ENCODE measurements at regions not wholly inside any gene's neighbourhood (a gene's known extent, or its start where the extent isn't known, plus 50 kb on each side); places are given as distances from the start of the nearest gene placed in this dataset.

- Mint-ChIP-seq H3K4me3 (no peak overlapping the region), H3K36me3 (no peaks in the 10 kb centered on the region), H3K4me1 (ENCODE audit: low read depth) (no peaks in the 10 kb centered on the region), H3K27me3 (no peaks in the 10 kb centered on the region), H3K27ac (no peak overlapping the region), H3K9me3 (ENCODE audit: low read depth) (no peaks in the 10 kb centered on the region)
Measured at GRCh38 chr6:98657764-98658163, 176.6 kb upstream of the POU3F2 start.

- peaks cover 2% of the 10 kb centered on the region for H3K27me3 Mint-ChIP-seq
- no peak overlapping the region for H3K4me3 Mint-ChIP-seq
- H3K27ac Mint-ChIP-seq: no peak overlapping the region
- H3K9me3 Mint-ChIP-seq (ENCODE audit: low read depth): no peaks in the 10 kb centered on the region
- H3K4me1 Mint-ChIP-seq (ENCODE audit: low read depth): no peaks in the 10 kb centered on the region
- no peaks in the 10 kb centered on the region for H3K36me3 Mint-ChIP-seq
Measured at GRCh38 chr6:98669371-98669770, 165.0 kb upstream of the POU3F2 start.

GRCh38 chr6:98670045-98670746 is 164.2 kb upstream of the POU3F2 start:
- Mint-ChIP-seq H3K9me3 (ENCODE audit: low read depth) (no peaks in the 10 kb centered on the region), H3K36me3 (no peaks in the 10 kb centered on the region), H3K27me3 (peaks cover 2% of the 10 kb centered on the region), H3K27ac (no peak overlapping the region), H3K4me1 (ENCODE audit: low read depth) (no peaks in the 10 kb centered on the region), H3K4me3 (no peak overlapping the region)

GRCh38 chr6:98672681-98673475 is 161.5 kb upstream of the POU3F2 start:
- no peaks in the 10 kb centered on the region for H3K9me3 Mint-ChIP-seq (ENCODE audit: low read depth)
- H3K27me3 Mint-ChIP-seq: peaks cover 2% of the 10 kb centered on the region
- H3K4me1 Mint-ChIP-seq (ENCODE audit: low read depth): no peaks in the 10 kb centered on the region
- H3K36me3 Mint-ChIP-seq: no peaks in the 10 kb centered on the region
- H3K27ac Mint-ChIP-seq: no peak overlapping the region
- H3K4me3 Mint-ChIP-seq: no peak overlapping the region

GRCh38 chr6:98678481-98678880 is 155.9 kb upstream of the POU3F2 start:
- no peak overlapping the region for H3K4me3 Mint-ChIP-seq
- H3K4me1 Mint-ChIP-seq (ENCODE audit: low read depth): no peaks in the 10 kb centered on the region
- no peaks in the 10 kb centered on the region for H3K9me3 Mint-ChIP-seq (ENCODE audit: low read depth)
- no peak overlapping the region for H3K27ac Mint-ChIP-seq
- no peaks in the 10 kb centered on the region for H3K36me3 Mint-ChIP-seq
- H3K27me3 Mint-ChIP-seq: no peaks in the 10 kb centered on the region

- Mint-ChIP-seq H3K4me3 (no peak overlapping the region), H3K27me3 (peaks cover 1% of the 10 kb centered on the region), H3K4me1 (ENCODE audit: low read depth) (no peaks in the 10 kb centered on the region), H3K36me3 (no peaks in the 10 kb centered on the region), H3K27ac (no peak overlapping the region), H3K9me3 (ENCODE audit: low read depth) (no peaks in the 10 kb centered on the region)
Measured at GRCh38 chr6:98686008-98686601, 148.3 kb upstream of the POU3F2 start.

GRCh38 chr6:98687752-98688151 is 146.6 kb upstream of the POU3F2 start:
- H3K4me3 Mint-ChIP-seq: no peak overlapping the region
- no peaks in the 10 kb centered on the region for H3K4me1 Mint-ChIP-seq (ENCODE audit: low read depth)
- H3K27ac Mint-ChIP-seq: no peak overlapping the region
- peaks cover 1% of the 10 kb centered on the region for H3K27me3 Mint-ChIP-seq
- no peaks in the 10 kb centered on the region for H3K9me3 Mint-ChIP-seq (ENCODE audit: low read depth)
- no peaks in the 10 kb centered on the region for H3K36me3 Mint-ChIP-seq

- no peaks in the 10 kb centered on the region for H3K27me3 Mint-ChIP-seq
- H3K9me3 Mint-ChIP-seq (ENCODE audit: low read depth): no peaks in the 10 kb centered on the region
- no peaks in the 10 kb centered on the region for H3K4me1 Mint-ChIP-seq (ENCODE audit: low read depth)
- no peak overlapping the region for H3K4me3 Mint-ChIP-seq
- no peaks in the 10 kb centered on the region for H3K36me3 Mint-ChIP-seq
- no peak overlapping the region for H3K27ac Mint-ChIP-seq
Measured at GRCh38 chr6:98695091-98695801, 139.1 kb upstream of the POU3F2 start.

GRCh38 chr6:98711380-98711779 is 123.0 kb upstream of the POU3F2 start:
- H3K27ac Mint-ChIP-seq: no peak overlapping the region
- no peaks in the 10 kb centered on the region for H3K9me3 Mint-ChIP-seq (ENCODE audit: low read depth)
- H3K36me3 Mint-ChIP-seq: no peaks in the 10 kb centered on the region
- peaks cover 4% of the 10 kb centered on the region for H3K27me3 Mint-ChIP-seq
- H3K4me1 Mint-ChIP-seq (ENCODE audit: low read depth): no peaks in the 10 kb centered on the region
- H3K4me3 Mint-ChIP-seq: no peak overlapping the region

- H3K27ac Mint-ChIP-seq: no peak overlapping the region
- peaks cover 13% of the 10 kb centered on the region for H3K27me3 Mint-ChIP-seq
- no peak overlapping the region for H3K4me3 Mint-ChIP-seq
- no peaks in the 10 kb centered on the region for H3K36me3 Mint-ChIP-seq
- H3K9me3 Mint-ChIP-seq (ENCODE audit: low read depth): no peaks in the 10 kb centered on the region
- H3K4me1 Mint-ChIP-seq (ENCODE audit: low read depth): no peaks in the 10 kb centered on the region
Measured at GRCh38 chr6:98716341-98716740, 118.0 kb upstream of the POU3F2 start.

GRCh38 chr6:98717322-98717877 is 117.0 kb upstream of the POU3F2 start:
- Mint-ChIP-seq H3K9me3 (ENCODE audit: low read depth) (no peaks in the 10 kb centered on the region), H3K27ac (no peak overlapping the region), H3K36me3 (no peaks in the 10 kb centered on the region)

GRCh38 chr6:98717988-98718387 is 116.4 kb upstream of the POU3F2 start:
- no peaks in the 10 kb centered on the region for H3K9me3 Mint-ChIP-seq (ENCODE audit: low read depth)
- peaks cover 10% of the 10 kb centered on the region for H3K27me3 Mint-ChIP-seq
- no peaks in the 10 kb centered on the region for H3K4me1 Mint-ChIP-seq (ENCODE audit: low read depth)
- no peak overlapping the region for H3K27ac Mint-ChIP-seq
- no peaks in the 10 kb centered on the region for H3K36me3 Mint-ChIP-seq
- H3K4me3 Mint-ChIP-seq: no peak overlapping the region

More at GRCh38 chr6:98717322-98717877, 117.0 kb upstream of the POU3F2 start:
- Mint-ChIP-seq H3K4me3 (no peak overlapping the region), H3K4me1 (ENCODE audit: low read depth) (no peaks in the 10 kb centered on the region), H3K27me3 (peaks cover 10% of the 10 kb centered on the region)

- H3K4me3 Mint-ChIP-seq: no peak overlapping the region
- peaks cover 3% of the 10 kb centered on the region for H3K27me3 Mint-ChIP-seq
- no peaks in the 10 kb centered on the region for H3K4me1 Mint-ChIP-seq (ENCODE audit: low read depth)
- no peaks in the 10 kb centered on the region for H3K36me3 Mint-ChIP-seq
- H3K9me3 Mint-ChIP-seq (ENCODE audit: low read depth): no peaks in the 10 kb centered on the region
- no peak overlapping the region for H3K27ac Mint-ChIP-seq
Measured at GRCh38 chr6:98724537-98724936, 109.8 kb upstream of the POU3F2 start.

- H3K36me3 Mint-ChIP-seq: no peaks in the 10 kb centered on the region
- H3K27ac Mint-ChIP-seq: no peak overlapping the region
- H3K4me3 Mint-ChIP-seq: no peak overlapping the region
- no peaks in the 10 kb centered on the region for H3K4me1 Mint-ChIP-seq (ENCODE audit: low read depth)
- H3K9me3 Mint-ChIP-seq (ENCODE audit: low read depth): peaks cover 3% of the 10 kb centered on the region
- H3K27me3 Mint-ChIP-seq: peaks cover 14% of the 10 kb centered on the region
Measured at GRCh38 chr6:98747273-98747672, 87.1 kb upstream of the POU3F2 start.

- Mint-ChIP-seq H3K36me3 (no peaks in the 10 kb centered on the region), H3K27me3 (peaks cover 14% of the 10 kb centered on the region), H3K4me3 (no peak overlapping the region), H3K27ac (no peak overlapping the region), H3K9me3 (ENCODE audit: low read depth) (peaks cover 6% of the 10 kb centered on the region), H3K4me1 (ENCODE audit: low read depth) (no peaks in the 10 kb centered on the region)
Measured at GRCh38 chr6:98747960-98748359, 86.4 kb upstream of the POU3F2 start.

Data from activated naive CD8-positive, alpha-beta T cell (primary cell).